Stimulated activated CD8-positive, alpha-beta memory T cell treated with anti-CD3 and anti-CD28 coated beads, Interleukin-15, amount 100 ng/mL, for 24 hours (primary cell): ENCODE measurements at regions not wholly inside any gene's neighbourhood (a gene's known extent, or its start where the extent isn't known, plus 50 kb on each side); places are given as distances from the start of the nearest gene placed in this dataset.

Experiments
- DNase-seq: peaks from one replicate; pipeline ENCODE4 v3.0.0-alpha.2; 2020; ENCODE audit warnings: low read depth

DNA sequence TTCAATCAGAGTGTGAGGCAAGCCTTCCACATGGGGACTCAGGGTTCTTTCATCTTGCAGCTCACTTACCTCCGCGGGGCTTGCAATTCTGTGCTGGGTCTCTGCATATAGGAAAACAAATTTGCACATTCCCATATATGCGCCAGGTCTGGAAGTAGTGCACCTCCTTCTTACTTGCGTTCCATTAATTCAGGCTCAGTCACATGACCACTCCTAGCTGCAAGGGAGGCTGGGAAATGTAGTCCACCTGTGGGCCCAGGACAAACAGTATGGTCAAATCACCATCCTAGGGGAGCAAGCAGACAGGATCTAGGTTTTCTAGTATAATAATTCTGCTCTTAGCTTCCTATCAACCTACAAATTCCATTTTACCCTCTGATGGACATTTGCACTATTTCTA, 160.4 kb downstream of the AACS start:
- DNase-seq, result no peak

DNA sequence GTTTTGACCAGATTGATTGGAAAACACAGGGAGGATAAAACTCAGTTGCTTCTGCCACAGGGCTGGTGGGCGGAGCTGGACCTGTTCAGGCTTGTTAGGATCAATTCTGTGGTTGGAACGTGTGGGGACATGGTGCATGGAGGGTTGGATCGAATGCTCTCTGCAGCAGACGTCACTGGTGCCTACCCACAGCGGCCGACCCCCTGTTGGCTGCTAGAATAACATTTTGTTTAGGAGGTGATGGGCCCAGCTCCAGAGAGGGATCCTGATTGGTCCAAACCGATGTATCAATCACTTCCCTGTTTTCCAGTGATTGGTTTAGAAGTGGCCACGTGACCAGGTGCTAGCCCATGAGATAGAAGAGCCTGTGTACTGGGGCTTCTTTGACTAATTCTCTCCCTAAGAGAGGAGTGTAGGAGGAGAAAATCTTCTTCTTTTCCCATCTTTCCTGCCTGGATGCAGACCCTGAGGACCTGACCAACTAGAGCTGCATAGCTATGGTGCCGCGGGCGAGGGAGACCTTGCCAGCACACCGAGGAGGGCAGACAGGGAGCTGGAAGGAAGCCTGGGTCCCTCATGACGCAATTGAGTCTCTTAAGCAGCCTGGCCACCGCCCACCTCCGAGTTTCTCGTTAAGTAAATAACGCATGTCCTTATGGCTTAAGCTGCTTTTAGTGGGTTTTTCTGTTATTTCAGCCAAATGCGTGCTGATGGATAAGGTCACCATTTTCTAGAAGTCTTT, 163.5 kb downstream of the AACS start:
- DNase-seq, result no peak

DNA sequence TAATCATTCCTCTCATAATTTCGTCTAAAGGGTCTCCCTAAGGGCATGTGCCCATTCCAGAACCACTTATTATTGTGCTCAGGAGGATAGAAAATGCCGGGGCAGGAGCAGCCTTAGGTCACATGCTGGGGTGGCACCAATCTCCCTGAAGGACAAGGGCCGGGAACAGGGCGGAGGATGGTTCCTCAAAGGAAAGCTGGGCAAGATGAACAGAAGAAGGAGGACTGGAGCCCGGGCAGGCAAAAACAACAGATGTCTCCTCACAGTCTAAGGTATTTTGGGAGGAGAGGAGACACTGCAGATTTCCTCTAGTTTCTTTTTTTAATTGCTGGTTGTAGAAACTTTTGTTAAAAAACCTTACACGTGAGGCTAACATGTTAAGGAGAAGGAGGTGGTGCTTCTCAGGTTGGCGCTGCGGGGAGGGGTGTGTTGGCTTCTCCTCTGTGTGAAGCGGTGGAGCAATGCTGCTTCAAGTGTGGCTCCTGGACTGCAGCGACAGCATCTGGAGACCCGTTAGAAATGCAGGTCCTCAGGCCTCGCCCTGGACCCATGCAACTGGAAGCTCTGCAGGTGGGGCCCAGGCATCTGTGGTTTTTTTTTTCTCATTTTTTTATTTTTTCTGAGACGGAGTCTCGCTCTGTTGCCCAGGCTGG, 164.8 kb downstream of the AACS start:
- no peak for DNase-seq

DNA sequence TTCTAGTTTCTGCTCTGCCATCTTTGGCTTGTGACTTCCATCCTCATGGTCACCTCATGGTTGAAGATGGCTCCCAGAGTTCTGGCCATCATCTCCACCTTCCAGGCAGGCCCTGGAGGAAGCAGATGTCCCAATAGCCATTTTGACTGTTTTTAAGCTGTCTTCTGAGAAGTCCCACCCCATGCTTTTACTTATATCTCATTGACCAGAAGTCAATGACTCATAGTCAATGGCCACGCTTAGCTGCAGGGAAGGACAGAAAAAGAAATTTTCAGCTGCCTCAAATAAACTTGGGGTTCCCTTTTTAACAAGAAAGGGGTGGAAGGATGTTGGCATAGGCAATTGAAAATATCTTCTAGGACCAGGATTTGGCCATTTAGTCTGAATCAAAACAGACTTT, 168.1 kb downstream of the AACS start:
- DNase-seq, result no peak

DNA sequence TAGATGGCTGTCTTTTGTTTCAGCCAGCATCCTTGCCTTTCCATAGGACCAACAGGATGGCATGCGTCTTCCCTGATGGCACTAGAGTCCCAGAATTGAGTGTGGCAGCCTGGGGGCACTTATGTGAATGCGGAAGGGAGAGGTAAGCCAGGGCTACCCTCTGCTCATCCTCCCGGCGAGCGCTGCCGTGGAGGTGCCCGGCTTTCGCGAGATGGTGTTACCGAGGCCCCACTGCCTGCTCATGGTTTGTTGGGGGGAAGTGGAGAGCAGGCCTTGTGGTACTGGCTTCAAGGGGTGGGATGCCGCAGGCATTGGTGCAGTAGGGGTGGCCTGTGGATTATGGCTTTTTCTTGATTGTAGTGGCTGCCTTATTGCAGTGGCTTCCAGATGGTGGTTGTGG, 174.3 kb downstream of the AACS start:
- DNase-seq, result no peak

DNA sequence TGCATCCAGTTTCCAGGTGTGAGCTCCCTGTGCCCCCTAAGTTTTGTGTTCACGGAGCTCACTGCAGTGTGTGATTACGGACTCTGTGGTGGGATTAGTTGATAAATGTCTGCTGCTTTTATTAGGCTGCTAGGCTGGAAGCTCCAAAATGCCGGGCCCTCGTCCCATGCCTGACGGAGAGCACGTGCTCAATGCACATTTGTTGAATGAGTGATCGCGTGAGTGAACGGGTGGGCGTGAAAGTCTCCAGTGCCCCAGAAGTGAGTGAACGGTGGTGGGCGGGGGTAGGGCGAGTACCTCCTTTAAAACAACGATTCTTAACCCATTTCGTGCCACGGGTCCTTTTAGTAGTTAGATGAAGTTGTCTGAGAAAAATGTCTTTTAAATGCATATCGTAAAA, 175.5 kb downstream of the AACS start:
- no peak for DNase-seq

DNA sequence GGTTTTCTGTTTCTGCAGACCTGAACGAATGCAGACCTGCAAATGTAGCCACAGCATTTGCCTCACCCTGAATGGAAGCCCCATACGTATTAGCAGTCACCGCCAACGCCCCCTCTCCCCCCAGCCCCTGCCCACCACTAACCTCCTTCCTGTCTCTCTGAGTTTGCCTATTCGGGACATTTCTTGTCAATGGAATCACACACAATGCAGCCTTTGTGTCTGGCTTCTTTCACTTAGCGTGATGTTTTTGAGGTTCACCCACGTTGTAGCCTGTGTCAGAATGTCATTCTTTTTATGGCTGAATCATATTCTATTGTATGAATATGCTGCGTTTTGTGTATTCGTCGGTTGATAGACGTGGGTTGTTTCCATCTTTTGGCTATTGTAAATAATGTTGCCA, 178.6 kb downstream of the AACS start:
- no peak for DNase-seq

DNA sequence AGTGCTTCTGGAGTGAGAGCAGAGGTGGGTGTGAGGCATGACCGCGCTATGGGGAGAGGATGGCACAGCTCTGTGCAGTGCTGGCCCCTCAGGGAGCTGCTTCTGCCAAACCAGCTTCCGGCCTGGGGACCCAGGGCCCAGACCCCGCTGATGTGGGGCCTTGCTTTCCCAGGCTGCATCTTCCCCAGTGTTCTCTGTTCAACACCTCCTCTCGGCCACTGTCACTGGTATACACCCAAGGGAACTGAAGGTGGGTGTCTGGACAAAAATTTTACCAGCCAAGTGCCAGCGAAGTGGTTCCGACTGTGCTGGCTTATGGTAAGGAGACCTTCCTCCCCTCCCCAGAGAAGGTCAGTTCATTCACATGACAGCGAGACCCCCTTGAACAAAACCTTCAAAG, 179.1 kb downstream of the AACS start:
- DNase-seq, result no peak

DNA sequence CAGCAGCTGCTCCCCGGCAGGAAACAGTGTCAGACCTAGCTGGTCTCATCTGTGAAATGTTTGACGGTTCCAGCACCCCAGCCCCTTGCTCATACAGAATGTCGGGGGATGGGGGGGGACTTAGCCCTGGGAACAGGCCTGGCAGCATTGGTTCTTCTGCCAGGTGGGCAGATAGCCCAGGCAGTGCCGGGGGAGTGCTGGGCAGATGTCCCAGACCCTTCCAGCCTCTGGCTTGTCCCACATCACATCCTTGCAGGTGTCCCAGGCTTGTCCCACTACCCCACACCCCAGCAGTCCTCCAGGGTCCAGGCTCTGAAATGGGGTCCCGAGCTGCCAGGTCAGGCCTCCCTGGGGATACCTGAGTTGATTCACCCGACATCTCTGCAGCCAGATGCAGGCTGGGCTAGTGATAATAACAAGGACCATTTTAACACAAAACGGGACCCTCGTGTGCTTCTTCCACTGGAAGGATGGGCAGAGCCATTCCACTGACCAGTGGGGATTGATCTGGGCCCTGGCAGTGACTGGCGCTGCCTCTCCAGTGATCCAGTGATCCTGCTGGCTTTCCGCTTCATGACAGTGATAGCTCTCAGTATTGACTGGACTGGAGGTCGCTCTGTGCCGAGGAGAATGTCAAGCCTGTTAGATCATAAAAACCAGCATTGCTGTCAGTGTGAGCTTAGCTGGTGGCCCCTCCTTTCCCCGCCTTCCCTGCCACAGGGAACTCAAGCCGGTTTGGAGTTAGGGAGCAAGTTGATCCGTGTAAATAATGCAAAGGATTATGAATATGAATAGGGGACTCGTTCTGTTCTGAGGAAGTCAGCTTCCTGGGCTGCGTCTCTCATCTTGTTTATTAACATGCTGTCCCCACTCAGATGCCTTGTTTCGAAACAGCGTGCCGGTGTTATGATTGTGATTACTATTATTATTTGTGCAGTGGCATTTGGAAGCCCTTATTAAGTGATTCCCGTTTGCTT, 180.6 kb downstream of the AACS start:
- DNase-seq, result no peak

DNA sequence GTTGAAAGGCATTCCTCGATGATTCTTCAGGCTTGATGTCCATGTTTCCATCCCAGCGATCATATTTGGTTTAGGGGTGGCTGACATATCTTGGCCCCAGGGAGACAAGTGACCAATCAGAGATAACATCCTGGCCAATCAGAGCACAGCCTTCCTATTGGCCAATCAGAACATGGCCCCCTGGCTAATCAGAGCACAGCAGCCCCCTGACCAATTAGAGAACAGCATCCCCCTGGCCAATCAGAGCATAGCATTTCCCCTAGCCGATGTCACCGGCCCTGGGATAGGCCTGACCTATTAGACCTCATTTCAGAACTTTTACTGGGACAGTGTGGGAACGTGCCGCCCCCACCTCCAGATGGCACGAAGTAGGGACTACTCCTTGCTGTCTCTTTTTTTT, 182.2 kb downstream of the AACS start:
- DNase-seq, result no peak

DNA sequence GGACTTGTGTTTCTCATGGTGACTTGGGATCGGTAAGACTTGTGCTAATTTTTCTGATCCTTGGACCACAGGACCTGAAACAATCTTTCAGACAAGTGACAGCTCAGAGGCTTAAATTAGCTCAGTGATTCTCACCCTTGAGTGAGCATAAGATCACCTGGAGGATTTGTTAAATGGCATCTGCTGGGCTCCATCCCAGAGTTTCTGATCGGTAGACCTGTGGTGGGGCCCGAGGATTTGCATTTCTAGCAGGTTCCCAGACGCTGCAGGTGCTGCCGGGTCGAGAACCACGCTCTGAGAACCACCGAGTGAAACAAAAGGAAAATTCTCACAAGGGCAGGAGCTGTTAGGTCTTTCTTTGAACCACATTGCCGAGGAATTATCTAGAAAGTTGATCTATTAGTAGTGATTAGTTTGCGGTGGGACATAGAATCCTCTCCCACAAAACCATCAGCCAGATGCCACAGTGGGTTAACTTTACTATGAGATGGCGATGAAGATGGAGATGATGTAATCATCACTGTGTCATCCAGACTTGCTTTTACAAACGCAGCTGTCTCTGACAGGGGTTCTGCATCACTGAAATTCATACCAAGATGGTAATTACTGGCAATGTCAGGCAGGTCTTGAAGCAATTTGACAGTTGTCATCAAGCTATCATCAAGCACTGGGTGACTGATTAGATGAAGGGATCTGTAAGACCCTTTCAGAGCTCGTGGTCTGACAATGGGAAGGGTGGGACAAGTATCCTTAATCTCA, 184.0 kb downstream of the AACS start:
- no peak for DNase-seq

DNA sequence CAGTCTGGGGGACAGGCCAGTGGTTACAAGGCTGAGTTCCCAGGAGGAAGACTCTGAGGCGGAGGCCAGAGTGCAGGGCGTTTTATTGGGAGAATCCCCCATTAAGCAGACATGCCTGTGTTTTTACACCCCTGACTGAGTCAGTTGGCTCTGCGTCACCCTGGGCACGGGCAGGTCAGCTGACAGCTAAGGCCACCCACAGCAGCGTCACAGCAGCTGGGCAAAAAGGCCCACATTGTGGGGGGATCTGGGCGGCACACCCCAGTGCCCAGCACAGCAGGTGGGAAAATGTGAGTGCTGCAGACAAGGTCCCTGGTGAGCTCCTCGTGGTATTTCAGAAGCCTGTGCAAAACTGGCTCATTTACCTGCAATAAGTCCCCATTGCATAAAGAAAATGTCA, 184.7 kb downstream of the AACS start:
- no peak for DNase-seq

DNA sequence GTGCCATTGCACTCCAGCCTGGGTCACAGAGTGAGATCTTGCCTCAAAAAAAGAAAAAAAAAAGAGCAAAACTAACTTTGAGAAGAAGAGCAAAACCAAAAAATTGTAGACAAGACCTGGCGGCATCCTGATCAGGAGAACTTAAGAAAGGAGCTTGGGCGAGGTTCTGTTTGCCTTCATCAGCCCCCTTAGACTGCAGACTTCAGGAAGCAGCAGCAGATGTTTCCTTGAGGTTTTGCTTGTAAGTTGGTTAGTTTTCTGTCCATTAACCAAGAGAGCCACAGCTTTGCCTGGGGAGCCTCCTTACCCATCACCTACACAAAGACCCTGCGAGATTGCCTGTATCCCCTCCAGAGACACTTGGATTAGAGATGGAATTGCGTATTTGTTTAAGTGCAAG, 189.0 kb downstream of the AACS start:
- DNase-seq, result no peak

DNA sequence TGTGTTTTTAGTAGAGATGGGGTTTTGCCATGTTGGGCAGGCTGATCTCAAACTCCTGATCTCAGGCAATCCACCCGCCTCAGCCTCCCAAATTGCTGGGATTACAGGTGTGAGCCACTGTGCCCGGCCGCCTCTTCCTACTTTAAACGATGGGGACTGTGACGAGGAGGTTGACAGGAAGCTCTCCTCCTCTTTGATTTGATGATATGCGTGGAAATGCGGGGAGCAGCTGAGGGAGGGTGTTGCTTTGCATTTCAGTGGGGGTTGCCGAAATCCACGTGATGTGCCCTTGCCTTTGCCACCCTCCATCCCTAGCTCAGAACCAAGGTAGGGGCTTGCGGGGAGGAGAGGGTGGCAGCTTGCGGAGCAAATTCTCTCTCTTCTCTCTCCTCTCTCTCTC, 189.6 kb downstream of the AACS start:
- DNase-seq, result no peak

DNA sequence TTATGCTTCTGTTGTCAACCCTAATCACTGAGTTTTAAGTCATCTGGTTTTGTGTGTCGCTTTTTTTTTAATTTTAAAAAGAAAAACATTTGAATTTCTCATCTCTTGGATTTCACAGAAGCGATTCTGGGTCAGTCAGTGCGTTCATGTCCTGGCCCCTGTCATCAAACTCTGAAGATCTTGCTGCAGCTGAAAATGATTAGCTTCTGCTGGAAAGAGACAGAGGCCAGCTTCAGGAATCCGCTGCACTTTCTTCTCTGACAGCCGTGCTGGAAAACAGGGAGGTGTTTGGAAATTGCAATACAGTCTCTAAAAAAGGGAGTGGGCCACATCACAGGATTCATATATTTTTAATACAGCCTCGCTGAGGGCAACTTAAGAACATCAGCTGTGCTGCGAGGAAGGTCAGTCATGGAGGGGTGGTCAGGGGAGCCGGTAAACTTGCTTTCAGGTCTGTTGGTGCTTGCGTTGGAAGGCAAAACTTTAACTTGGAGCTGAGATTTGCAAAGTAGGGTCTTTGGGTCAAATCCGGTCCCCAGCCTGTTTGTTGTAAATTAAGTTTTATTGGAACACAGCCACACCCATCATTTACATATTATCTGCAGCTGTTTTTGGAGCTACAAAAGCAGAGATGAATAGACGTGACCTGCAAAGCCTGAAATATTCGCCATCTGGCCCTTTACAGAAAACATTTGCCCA, 190.8 kb downstream of the AACS start:
- no peak for DNase-seq

DNA sequence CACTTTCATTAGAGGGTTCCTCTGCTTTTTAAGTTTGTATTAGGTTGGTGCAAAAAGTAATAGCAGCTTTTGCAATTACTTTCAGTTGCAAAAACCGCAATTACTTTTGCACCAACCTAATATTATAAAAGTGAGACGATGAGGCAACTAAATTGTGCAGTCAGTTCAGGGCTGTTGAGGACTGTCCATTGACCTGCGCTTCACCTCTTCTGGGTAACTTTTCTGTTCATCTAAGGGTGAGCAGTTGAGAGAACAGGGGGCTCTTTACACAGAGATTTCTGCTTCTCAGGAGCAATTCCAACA, 191.3 kb downstream of the AACS start:
- no peak for DNase-seq

DNA sequence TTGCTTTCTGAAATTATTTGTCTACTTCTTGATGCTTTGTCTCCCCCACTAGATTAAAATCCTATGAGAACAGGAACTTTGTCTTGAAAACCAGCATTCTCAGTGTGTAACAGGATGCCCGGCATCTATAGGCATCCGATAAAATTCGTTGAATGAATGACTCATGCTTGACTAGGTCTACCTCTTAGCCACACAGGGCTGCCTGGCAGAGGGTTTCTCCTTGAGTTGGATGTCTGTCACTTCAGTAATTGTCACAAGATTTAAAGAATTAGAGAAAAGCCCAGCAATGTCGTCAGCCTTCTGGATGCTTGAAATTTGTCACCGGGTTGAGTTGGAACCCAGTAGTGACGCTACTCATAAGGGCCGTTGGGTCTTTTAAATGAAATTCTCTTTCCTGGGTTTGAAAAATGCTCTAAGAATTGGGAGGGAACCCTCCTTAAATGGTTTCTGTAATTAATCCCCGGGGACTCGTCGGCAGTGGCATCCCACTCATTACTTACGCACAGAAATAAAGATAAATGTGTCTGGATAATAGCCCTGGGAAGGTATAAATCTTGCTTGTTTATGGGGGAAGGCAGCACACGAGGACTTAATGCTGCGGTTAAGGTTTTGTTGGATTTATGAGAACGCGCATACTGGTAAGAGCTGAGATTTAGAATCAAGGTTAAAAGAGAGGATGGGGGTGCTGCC, 194.1 kb downstream of the AACS start:
- DNase-seq, result no peak

DNA sequence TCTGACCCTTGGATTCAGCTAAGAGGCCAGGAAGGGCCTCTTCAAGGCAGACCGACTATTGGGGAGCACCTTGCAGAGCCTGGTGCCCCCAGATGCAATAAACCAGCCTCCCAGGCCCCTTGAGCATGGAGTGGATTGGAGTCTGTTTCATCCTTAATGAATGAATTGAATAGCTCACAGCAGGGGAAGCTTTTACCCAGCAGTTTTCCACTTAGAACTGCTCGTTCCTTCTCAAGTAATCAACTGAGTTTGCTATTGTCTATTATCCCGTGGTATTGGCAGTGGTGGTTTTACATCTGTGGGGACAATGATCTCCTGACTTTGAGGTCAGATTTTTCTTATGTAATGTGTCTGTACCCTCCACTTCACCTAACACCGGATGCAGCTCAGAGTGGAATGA, 197.6 kb downstream of the AACS start:
- DNase-seq, result no peak

DNA sequence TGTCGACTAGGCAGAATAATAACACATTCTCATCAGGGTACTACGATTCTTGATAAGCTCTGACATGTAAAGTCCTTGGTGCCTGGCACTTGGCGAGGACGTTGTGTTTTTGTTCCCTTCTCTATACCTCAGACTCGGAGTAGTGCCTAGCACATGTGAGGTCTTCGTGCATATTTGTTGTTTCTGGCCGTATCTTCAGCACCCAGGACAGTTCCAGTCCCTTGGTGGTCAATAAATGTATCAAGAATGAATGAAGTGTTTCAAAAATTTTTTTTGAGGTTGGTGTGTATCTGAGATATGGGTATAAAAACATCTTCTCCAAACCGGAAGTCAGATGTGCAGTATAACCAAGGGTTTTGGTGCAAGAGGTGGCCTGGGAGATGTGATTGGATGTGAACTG, 198.2 kb downstream of the AACS start:
- DNase-seq, result no peak

DNA sequence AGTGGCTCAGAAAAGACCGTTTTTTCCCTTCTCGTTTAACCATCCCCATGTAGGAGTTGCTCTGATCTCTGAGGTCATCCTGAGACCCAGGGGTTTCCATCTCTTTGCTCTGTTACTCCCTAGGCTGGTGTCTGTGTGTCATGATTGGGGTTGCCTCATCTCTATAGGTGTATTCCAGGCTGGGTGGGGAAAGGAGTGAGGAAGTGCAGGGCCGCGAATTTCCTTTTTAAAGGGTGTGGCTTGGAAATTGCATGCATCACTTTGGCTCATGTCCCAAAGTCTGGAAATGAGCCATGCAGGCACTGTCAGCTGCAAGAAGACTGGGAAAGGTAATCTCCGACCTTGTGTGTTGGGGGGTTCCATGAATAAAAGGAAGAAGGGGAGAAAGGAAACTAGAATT, 201.9 kb downstream of the AACS start:
- DNase-seq, result no peak

DNA sequence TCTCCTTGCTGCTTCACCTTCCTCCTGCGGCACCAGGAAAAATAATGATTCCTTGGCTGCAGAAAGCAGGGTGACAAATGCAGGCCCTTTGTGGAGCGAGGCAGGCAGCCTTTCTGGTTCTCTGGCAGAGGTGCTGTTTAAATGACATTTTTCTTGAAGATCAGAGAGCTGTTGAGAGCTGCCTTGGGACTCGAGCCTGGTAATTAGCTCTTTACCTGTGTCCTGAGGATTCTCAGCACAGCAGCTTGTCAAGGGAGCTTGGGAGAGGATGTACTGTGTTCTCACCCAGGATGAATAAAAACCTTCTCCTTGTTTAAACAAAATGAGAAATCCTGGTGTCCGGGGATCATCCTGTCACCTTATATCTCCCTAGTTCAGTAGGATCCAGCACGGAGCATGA, 204.0 kb downstream of the AACS start:
- DNase-seq, result no peak
